ENCODE measurements at regions not wholly inside any gene's neighbourhood (a gene's known extent, or its start where the extent isn't known, plus 50 kb on each side); places are given as distances from the start of the nearest gene placed in this dataset.
A peak's percentile ranks its signal among the peaks of the same experiment; 100 is the strongest.
"Not testable (repeated sequence)": the region's sequence is repeated elsewhere in the genome, so short reads cannot be mapped to it uniquely, and the experiment has no call there.

GRCh38 chr4:77306496-77306895 lies 149.5 kb downstream of the CCNG2 start:
- no peak for DNase-seq

DNA sequence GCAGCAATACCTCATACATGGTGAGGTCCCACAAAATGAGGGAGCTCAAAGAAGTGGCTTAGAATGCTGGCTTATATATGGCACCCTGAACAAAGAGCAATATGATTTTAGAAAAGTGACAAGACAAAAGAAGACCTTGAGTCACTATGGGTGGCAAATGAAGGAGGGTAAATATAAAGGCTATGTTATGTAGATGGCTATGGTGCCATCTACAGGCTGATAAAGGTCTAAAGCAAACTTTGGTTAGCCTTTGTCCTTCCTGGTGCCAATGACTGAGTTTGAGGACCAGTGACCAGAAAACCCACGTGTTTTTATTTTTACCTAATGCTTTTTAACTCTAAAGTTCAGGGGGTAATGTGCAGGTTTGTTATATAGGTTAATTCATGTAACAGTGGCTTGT lies 151.8 kb downstream of the CCNG2 start:
- DNase-seq: no peak

DNA sequence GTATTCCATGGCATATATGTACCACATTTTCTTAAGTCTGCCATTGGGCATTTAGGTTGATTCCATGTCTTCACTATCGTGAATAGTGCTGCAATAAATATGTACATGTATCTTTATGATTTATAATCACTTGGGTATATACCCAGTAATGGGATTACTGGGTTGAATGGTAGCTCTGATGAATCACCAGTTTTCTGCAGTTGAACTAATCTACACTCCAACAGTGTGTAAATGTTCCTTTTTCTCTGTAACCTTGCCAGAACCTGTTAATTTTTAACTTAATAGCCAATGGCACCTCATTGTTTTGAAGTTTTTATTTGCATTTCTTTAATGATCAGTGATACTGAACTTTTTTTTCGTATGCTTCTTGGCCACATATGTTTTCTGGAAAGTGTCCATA lies 152.5 kb downstream of the CCNG2 start:
- no peak for DNase-seq

- no peak for DNase-seq
Measured at GRCh38 chr4:77310931-77311330, 153.9 kb downstream of the CCNG2 start.

- DNase-seq: no peak
Measured at GRCh38 chr4:77314697-77315096, 157.7 kb downstream of the CCNG2 start.

DNA sequence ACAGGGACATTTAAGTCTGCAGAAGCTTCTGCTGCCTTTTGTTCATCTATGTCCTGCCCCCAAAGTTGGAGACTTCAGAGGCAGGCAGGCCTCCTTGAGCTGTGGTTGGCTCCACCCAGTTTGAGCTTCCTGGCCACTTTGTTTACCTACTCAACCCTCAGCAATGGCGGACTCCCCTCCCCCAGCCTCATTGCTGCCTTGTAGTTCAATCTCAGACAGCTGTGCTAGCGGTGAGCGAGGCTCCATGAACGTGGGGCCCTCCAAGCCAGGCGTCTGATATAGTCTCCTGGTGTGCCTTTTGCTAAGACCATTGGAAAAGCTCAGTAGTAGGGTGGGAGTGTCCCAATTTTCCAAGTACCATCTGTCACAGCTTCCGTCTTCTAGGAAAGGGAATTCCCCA lies 170.1 kb downstream of the CCNG2 start:
- no peak for DNase-seq

- no peak for DNase-seq
Measured at GRCh38 chr4:77332696-77333270, 175.8 kb downstream of the CCNG2 start.

DNA sequence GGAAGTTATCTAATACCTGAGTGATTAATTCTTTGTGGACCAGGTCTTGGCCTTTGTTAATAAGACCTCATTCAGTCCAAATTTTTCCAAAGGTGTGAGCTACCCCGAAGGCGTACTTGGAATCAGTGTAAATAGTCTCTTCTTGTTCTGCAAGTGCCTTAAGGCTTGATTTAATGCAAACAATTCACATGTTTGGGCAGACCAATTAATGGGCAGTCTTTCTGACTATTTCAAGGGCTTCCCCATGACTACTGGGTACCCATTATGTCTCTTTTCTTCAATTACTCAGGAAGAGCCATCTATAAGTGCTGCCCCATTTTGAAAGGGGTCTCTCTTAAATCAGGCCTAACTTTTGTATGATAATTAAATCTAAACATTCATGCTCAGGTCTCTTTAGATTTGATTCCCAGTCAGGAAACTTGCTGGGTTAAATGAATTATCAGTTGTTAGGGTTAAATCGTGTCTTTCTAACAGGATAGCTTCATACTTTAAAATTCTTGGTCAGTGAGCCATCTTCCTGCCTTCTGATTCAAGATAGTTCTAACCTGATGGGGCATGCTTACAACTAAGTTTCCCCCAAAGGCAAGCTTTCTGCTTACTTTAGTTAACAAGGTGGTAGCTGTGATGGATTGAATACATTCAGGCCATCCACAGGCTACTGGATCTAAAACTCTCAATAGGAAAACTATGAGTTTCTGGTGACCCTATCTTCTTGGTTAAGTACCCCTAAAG lies 179.6 kb downstream of the CCNG2 start:
- DNase-seq: no peak

DNA sequence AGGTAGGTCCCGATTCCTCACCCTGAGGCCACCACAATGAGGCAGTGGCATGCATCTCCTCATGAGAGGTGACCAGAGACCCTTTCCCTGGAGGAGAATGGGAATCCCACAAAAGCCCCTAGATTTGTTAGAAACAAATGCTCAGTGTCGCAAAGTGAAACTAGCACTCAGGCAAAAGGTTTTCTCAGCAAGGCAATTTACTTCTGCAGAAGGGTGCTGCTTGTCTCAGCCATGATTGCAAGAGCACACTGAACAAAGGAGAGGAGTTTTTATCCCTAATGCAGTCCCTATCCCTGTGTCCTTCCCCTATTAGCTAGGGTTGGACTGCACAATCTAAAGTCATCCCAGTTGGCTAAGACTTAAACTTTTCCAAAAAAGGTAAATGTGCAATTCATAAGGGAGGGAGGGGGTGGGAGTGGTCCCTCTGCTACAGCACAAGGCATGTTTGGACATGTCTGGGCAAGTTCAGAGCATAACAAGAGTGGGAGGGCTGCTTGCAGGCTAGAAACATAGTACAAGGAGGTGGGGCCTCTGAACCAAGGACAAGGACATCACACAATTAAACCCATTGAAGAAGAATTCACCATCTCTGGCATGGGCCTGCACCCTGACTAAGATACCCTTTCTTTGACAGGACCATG lies 185.3 kb downstream of the CCNG2 start:
- DNase-seq: no peak

DNA sequence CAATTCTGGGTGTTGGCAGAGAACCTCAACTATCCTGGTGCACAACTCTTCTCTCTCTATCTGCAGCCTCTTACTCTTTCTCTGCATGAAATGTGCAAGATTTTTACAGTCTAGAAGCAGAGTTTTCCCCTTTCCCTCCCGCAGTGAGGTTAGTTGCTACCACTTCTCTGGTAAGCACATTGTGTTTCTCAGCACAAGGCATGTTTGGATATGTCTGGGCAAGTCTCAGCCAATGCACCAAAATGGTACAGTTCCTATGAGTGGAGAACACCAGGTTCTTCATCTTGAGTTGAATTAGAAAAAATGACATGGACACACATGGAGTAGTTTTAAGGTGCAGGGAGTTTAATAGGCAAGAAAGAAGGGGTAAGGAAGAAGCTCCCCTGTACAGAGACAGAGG lies 187.0 kb downstream of the CCNG2 start:
- DNase-seq: no peak

- no peak for DNase-seq
Measured at GRCh38 chr4:77344784-77345183, 187.8 kb downstream of the CCNG2 start.

GRCh38 chr4:77347351-77347966 lies 190.5 kb downstream of the CCNG2 start:
- no peak for DNase-seq

GRCh38 chr4:77348815-77349214 lies 191.8 kb downstream of the CCNG2 start:
- DNase-seq: no peak

- no peak for DNase-seq
Measured at GRCh38 chr4:77349364-77349763, 192.4 kb downstream of the CCNG2 start.

- DNase-seq: no peak
Measured at GRCh38 chr4:77349796-77350195, 192.8 kb downstream of the CCNG2 start.

- DNase-seq: no peak
Measured at GRCh38 chr4:77352192-77352591, 195.2 kb downstream of the CCNG2 start.

GRCh38 chr4:77353724-77354315 lies 196.8 kb downstream of the CCNG2 start:
- not testable (repeated sequence) for DNase-seq

- no peak for DNase-seq
Measured at GRCh38 chr4:77354550-77354949, 197.5 kb downstream of the CCNG2 start.

- DNase-seq: no peak
Measured at GRCh38 chr4:77355731-77356130, 198.7 kb downstream of the CCNG2 start.

DNA sequence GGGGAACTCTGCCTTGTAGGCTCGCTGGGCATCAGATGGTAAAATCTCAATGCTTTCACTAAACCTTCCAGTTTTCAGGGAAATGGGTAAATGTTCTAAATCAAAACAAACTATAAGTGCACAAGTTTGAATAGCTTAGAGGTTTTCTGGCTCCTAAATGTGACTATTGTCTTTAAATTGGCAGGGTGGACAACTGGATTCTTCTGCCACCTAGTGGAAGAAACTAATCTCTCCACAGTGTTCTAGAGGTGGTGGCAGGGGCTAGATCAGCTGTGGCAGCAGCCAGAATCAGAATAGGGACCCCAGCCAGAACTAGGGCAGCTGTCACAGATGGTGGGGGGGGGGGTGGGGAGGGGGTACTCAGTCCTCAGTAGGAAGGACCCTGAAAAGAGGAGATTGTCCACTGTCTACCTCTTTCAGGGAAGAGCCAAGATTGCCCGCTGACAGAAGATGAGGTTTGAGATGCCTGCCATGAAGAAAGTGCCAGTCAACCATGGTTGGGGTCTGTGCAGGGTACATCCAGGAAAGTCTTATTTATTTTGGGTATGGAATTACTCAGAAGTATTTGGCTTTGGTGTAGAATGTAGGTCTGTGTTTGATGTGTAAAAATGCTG lies 201.4 kb downstream of the CCNG2 start:
- peak; percentile 26 to 34 for DNase-seq

DNA sequence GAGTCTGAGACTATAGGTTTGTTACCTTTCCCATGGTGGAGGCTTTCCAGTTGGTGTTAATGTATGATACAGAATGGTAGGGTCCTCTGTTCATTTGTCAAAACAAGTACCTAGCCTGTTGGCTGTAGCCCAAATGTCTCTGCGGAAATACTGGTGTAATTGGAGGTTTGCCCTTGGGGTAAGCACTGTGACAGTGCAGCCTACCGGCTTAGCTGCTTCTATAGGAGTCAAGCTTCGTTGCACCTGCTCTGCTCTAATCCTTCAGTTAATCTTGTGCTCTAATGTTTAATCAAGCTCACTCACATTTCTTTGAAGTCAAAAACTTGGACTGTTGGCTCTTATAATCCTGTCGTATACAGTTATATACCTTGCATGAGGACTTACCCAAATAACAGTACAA lies 203.4 kb downstream of the CCNG2 start:
- DNase-seq: peak; percentile 2 to 13

- not testable (repeated sequence) for DNase-seq
Measured at GRCh38 chr4:77366876-77367275, 209.9 kb downstream of the CCNG2 start.

Data from right lung (tissue), 2 donors.